CD14-positive monocyte (primary cell): ENCODE measurements at regions not wholly inside any gene's neighbourhood (a gene's known extent, or its start where the extent isn't known, plus 50 kb on each side); places are given as distances from the start of the nearest gene placed in this dataset.

Experiments
- DNase-seq, 3 donors: peaks; one replicate each; pipeline ENCODE4 v3.0.0-alpha.2; 2011 to 2022
- H2AFZ ChIP-seq: 2 replicates; pipeline ENCODE4 v1.6.0; 2012; ENCODE audit warnings: mild to moderate bottlenecking, low read depth, low read length, inconsistent platforms; ENCODE audit not compliant: insufficient read depth, poor library complexity, severe bottlenecking
- H3K27ac ChIP-seq, 2 donors: 1 replicate in 1 of 2; 2 replicates in 1 of 2; pipeline ENCODE4 v1.5.1; 2012 to 2013; ENCODE audit warnings: low read length in 2 of 2, control low read depth in 1 of 2, inconsistent platforms in 1 of 2, low read depth in 1 of 2, mild to moderate bottlenecking in 1 of 2
- H3K27me3 ChIP-seq, 2 donors: one replicate each; pipeline versions ENCODE4 v1.6.0 to v1.6.1; 2011 to 2013; ENCODE audit warnings: low read length in 2 of 2; ENCODE audit not compliant: control insufficient read depth in 2 of 2, insufficient read depth in 2 of 2
- H3K36me3 ChIP-seq, 2 donors: replicated peaks in 1 of 2; 1 replicate in 1 of 2; 2 replicates in 1 of 2; pipeline versions ENCODE4 v1.5.1 to v1.6.1; 2012 to 2013; ENCODE audit warnings: low read length in 2 of 2, control low read depth in 1 of 2, inconsistent platforms in 1 of 2, mild to moderate bottlenecking in 1 of 2; ENCODE audit not compliant: insufficient read depth in 2 of 2, control insufficient read depth in 1 of 2
- H3K4me1 ChIP-seq, 2 donors: 1 replicate in 1 of 2; 2 replicates in 1 of 2; pipeline versions ENCODE4 v1.5.1 to v1.6.1; 2012 to 2013; ENCODE audit warnings: low read length in 2 of 2, control low read depth in 1 of 2, inconsistent platforms in 1 of 2, mild to moderate bottlenecking in 1 of 2, moderate library complexity in 1 of 2; ENCODE audit not compliant: insufficient read depth in 2 of 2, control insufficient read depth in 1 of 2
- H3K4me2 ChIP-seq: replicated peaks from 2 replicates; pipeline ENCODE3; 2012; ENCODE audit warnings: low read length, moderate library complexity, mild to moderate bottlenecking; ENCODE audit not compliant: poor library complexity, severe bottlenecking; ENCODE audit errors: extremely low read depth
- H3K4me3 ChIP-seq, 3 experiments: fragments of 200-600 bp in 1 of 3; sonication (generic) in 1 of 3; replicated peaks in 1 of 3; 1 replicate in 2 of 3; 2 replicates in 1 of 3; pipeline ENCODE4 v1.5.1; 2011 to 2013; ENCODE audit warnings: low read length in 3 of 3, mild to moderate bottlenecking in 3 of 3, control low read depth in 2 of 3, low read depth in 2 of 3, inconsistent platforms in 1 of 3, moderate library complexity in 1 of 3
- H3K79me2 ChIP-seq: 2 replicates; pipeline ENCODE4 v1.6.0; 2012; ENCODE audit warnings: mild to moderate bottlenecking, control low read depth, inconsistent platforms, low read length, moderate library complexity; ENCODE audit not compliant: insufficient read depth
- H3K9ac ChIP-seq: 2 replicates; pipeline ENCODE4 v1.6.0; 2017; ENCODE audit warnings: low read length, mild to moderate bottlenecking; ENCODE audit not compliant: insufficient read depth, poor library complexity, severe bottlenecking
- H3K9me3 ChIP-seq, 2 donors: replicated peaks in 1 of 2; 1 replicate in 1 of 2; 2 replicates in 1 of 2; pipeline versions ENCODE4 v1.5.1 to v1.6.1; 2012 to 2013; ENCODE audit warnings: low read length in 2 of 2, control low read depth in 1 of 2; ENCODE audit not compliant: control insufficient read depth in 1 of 2, insufficient read depth in 1 of 2
- H4K20me1 ChIP-seq: 2 replicates; pipeline ENCODE4 v1.6.0; 2012; ENCODE audit warnings: mild to moderate bottlenecking, low read length, control low read depth, moderate library complexity; ENCODE audit not compliant: insufficient read depth
- H3K27ac Mint-ChIP-seq, 7 donors: one replicate each; pipeline ENCODE4 v1.8.0; 2020; ENCODE audit warnings: mild to moderate bottlenecking in 7 of 7, mixed read lengths in 7 of 7, moderate library complexity in 6 of 7, inconsistent platforms in 2 of 7
- H3K27me3 Mint-ChIP-seq, 3 donors: one replicate each; pipeline ENCODE4 v1.8.0; 2021 to 2022; ENCODE audit warnings: low read depth in 3 of 3, mild to moderate bottlenecking in 3 of 3, mixed read lengths in 3 of 3, moderate library complexity in 3 of 3, inconsistent platforms in 1 of 3
- H3K36me3 Mint-ChIP-seq, 2 donors: one replicate each; pipeline ENCODE4 v1.8.0; 2020; ENCODE audit warnings: mixed read lengths in 2 of 2, inconsistent platforms in 1 of 2, mild to moderate bottlenecking in 1 of 2
- H3K4me1 Mint-ChIP-seq: one replicate; pipeline ENCODE4 v1.8.0; 2020; ENCODE audit warnings: mild to moderate bottlenecking, mixed read lengths
- H3K4me3 Mint-ChIP-seq, 2 donors: one replicate each; pipeline ENCODE4 v1.8.0; 2020; ENCODE audit warnings: mild to moderate bottlenecking in 2 of 2, mixed read lengths in 2 of 2, moderate library complexity in 1 of 2
- H3K9me3 Mint-ChIP-seq, 7 donors: one replicate each; pipeline ENCODE4 v1.8.0; 2020 to 2022; ENCODE audit warnings: mixed read lengths in 7 of 7, mild to moderate bottlenecking in 6 of 7, moderate library complexity in 6 of 7, inconsistent platforms in 2 of 7
- CTCF ChIP-seq: fragments of 200-600 bp; IDR thresholded peaks from one replicate; pipeline ENCODE4 v1.8.0; 2022; ENCODE audit warnings: antibody characterized with exemption, mild to moderate bottlenecking
- WGBS: methylation state at CpG from one replicate; pipeline ENCODE4 v1.1.5; 2013; ENCODE audit warnings: missing lambda C conversion rate; ENCODE audit not compliant: insufficient coverage; 5-methylcytosine and 5-hydroxymethylcytosine counted together
- intact Hi-C, 2 donors: fragments of 100-400 bp; cut with micrococcal nuclease; formaldehyde crosslinking; loops; one replicate each; pipeline versions ENCODE4 v1.15.0 to v1.15.1; 2023

GRCh38 chr13:50162001-50162400 lies 146.8 kb downstream of the KCNRG start:
- no peak for TF ChIP-seq CTCF
- Mint-ChIP-seq H3K36me3 (no peaks in the 10 kb centered on the region), H3K4me1 (peaks cover 6% of the 10 kb centered on the region), H3K27ac (peak overlapping the region in 1 of 7 donors; percentile 33), H3K9me3 (peaks cover 0 to 3% (median 0%) of the 10 kb centered on the region in 7 donors), H3K4me3 (no peak overlapping the region), H3K27me3 (peaks cover 0 to 2% (median 1%) of the 10 kb centered on the region in 3 donors)
- H3K27me3 ChIP-seq, result no peaks in the 10 kb centered on the region
- H3K4me3 ChIP-seq, result no peak overlapping the region
- H3K4me1 ChIP-seq, result no peaks in the 10 kb centered on the region
- no peaks in the 10 kb centered on the region for H3K36me3 ChIP-seq
- H3K79me2 ChIP-seq, result no peaks in the 10 kb centered on the region
- H4K20me1 ChIP-seq, result no peaks in the 10 kb centered on the region
- H3K4me2 ChIP-seq, result no peak overlapping the region
- no peak overlapping the region for H2AFZ ChIP-seq
- no peak overlapping the region for H3K27ac ChIP-seq
- no peak overlapping the region for H3K9ac ChIP-seq
- intact Hi-C loops, result no loop called here
- no peak for DNase-seq
- WGBS, result 67% methylated on average over 2 of the region's 4 CpGs
- H3K9me3 ChIP-seq, result no peaks in the 10 kb centered on the region

- Mint-ChIP-seq H3K4me3 (no peak overlapping the region), H3K27me3 (peaks cover 0 to 2% (median 1%) of the 10 kb centered on the region in 3 donors), H3K4me1 (peaks cover 6% of the 10 kb centered on the region), H3K36me3 (no peaks in the 10 kb centered on the region), H3K9me3 (peaks cover 0 to 3% (median 0%) of the 10 kb centered on the region in 7 donors), H3K27ac (no peak overlapping the region)
- Histone ChIP-seq H4K20me1 (no peaks in the 10 kb centered on the region), H3K27me3 (no peaks in the 10 kb centered on the region), H3K4me3 (no peak overlapping the region), H3K9me3 (no peaks in the 10 kb centered on the region), H3K4me2 (no peak overlapping the region), H3K27ac (no peak overlapping the region), H3K9ac (no peak overlapping the region), H2AFZ (no peak overlapping the region), H3K79me2 (no peaks in the 10 kb centered on the region), H3K4me1 (no peaks in the 10 kb centered on the region), H3K36me3 (no peaks in the 10 kb centered on the region)
- no peak for TF ChIP-seq CTCF
- intact Hi-C loops, result no loop called here
- no CpG with 5 or more reads among the region's 2 CpGs for WGBS
- DNase-seq, result no peak
Measured at GRCh38 chr13:50162567-50162966, 147.3 kb downstream of the KCNRG start.
